Panc1 (cell line): ENCODE measurements at regions not wholly inside any gene's neighbourhood (a gene's known extent, or its start where the extent isn't known, plus 50 kb on each side); places are given as distances from the start of the nearest gene placed in this dataset.

ENCODE experiments used
- ATAC-seq: fragments of 200-7000 bp; cut with Tn5 transposase; 2 replicates; pipeline ENCODE4 v1.9.1; 2020; ENCODE audit warnings: mild to moderate bottlenecking, moderate library complexity
- BruUV-seq: library from RNA; stranded (reverse); fragments of 400-500 nt; replicated peaks from 2 replicates; lab custom pipeline; 2021; lab: Mats Ljungman, UMichigan
- CTCF ChIA-PET: fragments of 300-600 bp; sonication (Branson Sonifier 250); formaldehyde crosslinking; loops from one replicate; lab custom pipeline; 2022; ENCODE audit warnings: antibody characterized with exemption; lab: Charles Lee
- POLR2A ChIA-PET: fragments of 300-600 bp; sonication (Branson Sonifier 250); formaldehyde crosslinking; loops from one replicate; lab custom pipeline; 2022; ENCODE audit warnings: antibody characterized with exemption; lab: Charles Lee
- DNase-seq: peaks from one replicate; pipeline ENCODE4 v3.0.0-alpha.2; 2010; ENCODE audit warnings: low read depth, low spot score
- H3K27ac ChIP-seq: 2 replicates; pipeline ENCODE4 v1.5.1; 2011; ENCODE audit warnings: mild to moderate bottlenecking, low read length, inconsistent platforms
- H3K27me3 ChIP-seq: fragments of 200-500 bp; sonication (Bioruptor generic); 2 replicates; pipeline ENCODE4 v1.6.0; 2014; ENCODE audit warnings: low read length, inconsistent platforms; ENCODE audit not compliant: control insufficient read depth, insufficient read depth
- H3K36me3 ChIP-seq: fragments of 200-500 bp; sonication (Bioruptor generic); 2 replicates; pipeline ENCODE4 v1.5.1; 2014; ENCODE audit warnings: inconsistent platforms, mild to moderate bottlenecking, low read length, moderate library complexity; ENCODE audit not compliant: control insufficient read depth, insufficient read depth
- H3K4me1 ChIP-seq: 2 replicates; pipeline ENCODE4 v1.5.1; 2011; ENCODE audit warnings: inconsistent platforms, mild to moderate bottlenecking, low read length, moderate library complexity; ENCODE audit not compliant: control insufficient read depth, insufficient read depth
- H3K4me3 ChIP-seq, 2 experiments: 2 replicates each; pipeline ENCODE4 v1.5.1; 2011 to 2012; ENCODE audit warnings: low read depth in 2 of 2, low read length in 2 of 2, mild to moderate bottlenecking in 2 of 2, inconsistent platforms in 1 of 2, moderate library complexity in 1 of 2
- H3K9me3 ChIP-seq: fragments of 200-500 bp; sonication (Bioruptor generic); 2 replicates; pipeline ENCODE4 v1.5.1; 2014; ENCODE audit warnings: low read depth, mild to moderate bottlenecking, inconsistent platforms, low read length, moderate library complexity; ENCODE audit not compliant: control insufficient read depth, insufficient read depth
- CTCF ChIP-seq: fragments of 450-650 bp; IDR thresholded peaks from 2 replicates; pipeline ENCODE4 v1.5.1; 2017; ENCODE audit warnings: mild to moderate bottlenecking
- POLR2AphosphoS5 ChIP-seq: IDR thresholded peaks from 2 replicates; pipeline ENCODE4 v1.6.1; 2012; ENCODE audit warnings: mild to moderate bottlenecking, low read depth, low read length, moderate library complexity
- REST ChIP-seq, 2 experiments: IDR thresholded peaks; 2 replicates each; pipeline ENCODE4 v1.6.1; 2011 to 2012; ENCODE audit warnings: low read depth in 2 of 2, control low read depth in 1 of 2, low read length in 1 of 2, mild to moderate bottlenecking in 1 of 2, moderate library complexity in 1 of 2; ENCODE audit not compliant: insufficient read depth in 1 of 2
- SIN3A ChIP-seq: IDR thresholded peaks from 2 replicates; pipeline ENCODE4 v1.6.1; 2012; ENCODE audit warnings: low read depth, mild to moderate bottlenecking, low read length, moderate library complexity, borderline replicate concordance; ENCODE audit not compliant: insufficient read depth
- TCF7L2 ChIP-seq: IDR thresholded peaks from 2 replicates; pipeline ENCODE4 v1.6.1; 2011; ENCODE audit warnings: mild to moderate bottlenecking, low read depth, low read length, inconsistent platforms
- in situ Hi-C: cut with HindIII; loops from 2 replicates; pipeline ENCODE4 v1.10.0; 2016; ENCODE audit warnings: low sequenced_read_pairs, low pct_unique_long_range_greater_than_20kb
- intact Hi-C: fragments of 100-400 bp; cut with micrococcal nuclease; formaldehyde crosslinking; loops from one replicate; pipeline ENCODE4 v1.10.0; 2022; ENCODE audit not compliant: unreplicated experiment

- Histone ChIP-seq H3K4me1 (no peaks in the 10 kb centered on the region), H3K9me3 (no peaks in the 10 kb centered on the region), H3K36me3 (no peaks in the 10 kb centered on the region), H3K4me3 (no peak overlapping the region), H3K27ac (no peak overlapping the region), H3K27me3 (no peaks in the 10 kb centered on the region)
- no TSS peak for BruUV-seq
- POLR2A ChIA-PET = no interaction called here
- intact Hi-C loops (no loop called here), in situ Hi-C loops (no loop called here)
- CTCF ChIA-PET = no interaction called here
- ATAC-seq = no peak
- TF ChIP-seq SIN3A (no peak), POLR2AphosphoS5 (no peak), TCF7L2 (no peak), REST (IDR thresholded peaks at IDR 0.05; ENCODE audit: insufficient read depth in 1 of 2, low read depth in 2 of 2, low read length in 1 of 2) (no peak), CTCF (no peak)
- no peak for DNase-seq
Measured at GRCh38 chr13:79650688-79651087, 169.7 kb downstream of the NDFIP2 start.

- no peak overlapping the region for H3K27ac ChIP-seq
- TF ChIP-seq TCF7L2 (no peak), SIN3A (no peak), REST (IDR thresholded peaks at IDR 0.05; ENCODE audit: insufficient read depth in 1 of 2, low read depth in 2 of 2, low read length in 1 of 2) (no peak), CTCF (no peak), POLR2AphosphoS5 (no peak)
- no peak for DNase-seq
- BruUV-seq = no TSS peak
- CTCF ChIA-PET = no interaction called here
- ATAC-seq = no peak
- no peaks in the 10 kb centered on the region for H3K4me1 ChIP-seq
- in situ Hi-C loops (no loop called here), intact Hi-C loops (no loop called here)
- no peak overlapping the region for H3K4me3 ChIP-seq
- H3K36me3 ChIP-seq = no peaks in the 10 kb centered on the region
- H3K27me3 ChIP-seq = no peaks in the 10 kb centered on the region
- H3K9me3 ChIP-seq = no peaks in the 10 kb centered on the region
- POLR2A ChIA-PET = no interaction called here
Measured at GRCh38 chr13:79648191-79648590, 167.2 kb downstream of the NDFIP2 start.
